SK-N-SH (cell line): ENCODE measurements at regions not wholly inside any gene's neighbourhood (a gene's known extent, or its start where the extent isn't known, plus 50 kb on each side); places are given as distances from the start of the nearest gene placed in this dataset.
A peak's percentile ranks its signal among the peaks of the same experiment; 100 is the strongest.

Source experiments
- CHD2 ChIP-seq: fragments of 150-350 bp; IDR thresholded peaks from 2 replicates; pipeline ENCODE4 v1.6.1; 2018; ENCODE audit warnings: low read length; ENCODE audit not compliant: partially characterized antibody
- ELF1 ChIP-seq: IDR thresholded peaks from 2 replicates; pipeline ENCODE4 v1.4.0; 2012
- EP300 ChIP-seq, 2 experiments: IDR thresholded peaks; 2 replicates each; pipeline versions ENCODE4 v1.4.0 to v1.6.1; 2012; ENCODE audit warnings: borderline replicate concordance in 1 of 2, low read depth in 1 of 2, low read length in 1 of 2
- EZH2phosphoT487 ChIP-seq: fragments of 200-600 bp; sonication (generic); IDR thresholded peaks from 2 replicates; pipeline ENCODE4 v1.6.1; 2017; ENCODE audit warnings: low read depth, mixed run types, mild to moderate bottlenecking, antibody characterized with exemption, moderate library complexity, borderline replicate concordance
- FOXM1 ChIP-seq: IDR thresholded peaks from 2 replicates; pipeline ENCODE4 v1.4.0; 2012; ENCODE audit warnings: low read depth, mild to moderate bottlenecking
- MAX ChIP-seq: IDR thresholded peaks from 2 replicates; pipeline ENCODE4 v1.4.0; 2012; ENCODE audit warnings: low read depth
- MEF2A ChIP-seq: IDR thresholded peaks from 2 replicates; pipeline ENCODE4 v1.4.0; 2012; ENCODE audit warnings: low read depth, borderline replicate concordance
- RCOR1 ChIP-seq: fragments of 150-350 bp; IDR thresholded peaks from 2 replicates; pipeline ENCODE4 v1.6.1; 2017; ENCODE audit warnings: antibody characterized with exemption, low read length
- REST ChIP-seq: IDR thresholded peaks from 2 replicates; pipeline ENCODE4 v1.6.1; 2012; ENCODE audit warnings: mild to moderate bottlenecking, low read depth, low read length, moderate library complexity
- SIN3A ChIP-seq: IDR thresholded peaks from 2 replicates; pipeline ENCODE4 v1.6.1; 2012; ENCODE audit warnings: low read depth, mild to moderate bottlenecking, low read length, moderate library complexity, borderline replicate concordance
- SMC3 ChIP-seq: IDR thresholded peaks from 2 replicates; pipeline ENCODE4 v1.6.1; 2012; ENCODE audit warnings: low read depth, low read length, improper control_type of control experiment
- TAF1 ChIP-seq: IDR thresholded peaks from 2 replicates; pipeline ENCODE4 v1.6.1; 2012; ENCODE audit warnings: low read depth, mild to moderate bottlenecking, low read length, moderate library complexity, borderline replicate concordance
- TCF12 ChIP-seq: IDR thresholded peaks from 2 replicates; pipeline ENCODE4 v1.4.0; 2012
- TEAD4 ChIP-seq: IDR thresholded peaks from 2 replicates; pipeline ENCODE4 v1.4.0; 2012; ENCODE audit warnings: mild to moderate bottlenecking, borderline replicate concordance; ENCODE audit not compliant: insufficient read depth
- YY1 ChIP-seq: IDR thresholded peaks from 2 replicates; pipeline ENCODE4 v1.4.0; 2012; ENCODE audit warnings: low read depth, mild to moderate bottlenecking
- TF ChIP-seq, protein P1 (sequence below): fragments of 150-350 bp; IDR thresholded peaks from 2 replicates; pipeline ENCODE4 v1.6.1; 2016; ENCODE audit warnings: mild to moderate bottlenecking, low read depth, low read length
- TF ChIP-seq, protein P2 (sequence below): IDR thresholded peaks from 2 replicates; pipeline ENCODE4; 2012
- TF ChIP-seq, protein P3 (sequence below): fragments of 200-600 bp; sonication (generic); IDR thresholded peaks from 2 replicates; pipeline ENCODE4 v1.6.1; 2017; ENCODE audit warnings: antibody characterized with exemption, mild to moderate bottlenecking, moderate library complexity

DNA sequence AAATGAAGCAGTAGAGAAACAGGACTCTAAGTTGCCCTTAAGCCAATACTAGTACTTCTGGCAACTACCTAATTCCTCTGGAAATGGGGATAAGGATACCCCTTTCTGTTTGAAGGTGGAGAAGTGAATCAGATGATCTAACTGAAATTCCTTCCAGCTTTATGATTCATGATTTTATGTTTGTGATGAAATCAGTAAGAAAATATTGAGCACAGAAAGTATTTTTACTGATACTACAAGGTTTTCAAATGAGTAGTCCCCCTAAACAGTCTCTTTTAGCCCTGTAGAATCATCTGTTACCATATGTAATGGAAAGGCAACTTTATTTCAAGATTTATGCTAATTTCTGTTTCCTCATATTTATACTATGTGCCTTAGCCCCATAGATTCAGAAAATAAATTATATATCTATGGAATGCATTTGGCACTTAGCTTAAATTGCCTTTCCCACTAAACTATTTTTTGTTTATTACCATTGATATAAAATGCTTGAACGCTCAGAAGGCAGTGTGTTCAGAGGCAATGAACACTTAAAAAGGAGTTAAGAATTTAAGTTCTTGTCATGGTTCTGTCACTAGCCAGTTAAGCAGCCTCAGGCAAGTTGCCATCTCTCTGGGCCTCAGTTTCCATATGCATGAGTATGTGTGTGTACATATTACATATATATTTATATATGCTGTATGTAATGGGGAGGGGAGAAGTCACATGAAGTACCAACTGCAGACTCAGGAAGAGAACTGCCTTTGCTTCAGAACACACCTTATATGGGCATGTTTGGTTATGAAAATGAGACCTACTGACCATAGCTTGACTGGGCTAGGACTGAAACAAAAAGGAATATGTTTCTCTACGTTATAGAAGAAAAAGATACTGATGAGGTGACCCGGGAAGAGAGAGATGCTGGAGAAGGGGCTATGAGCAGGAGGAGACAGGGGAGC, 97.7 kb downstream of the CDC42EP3 start (continued):
- TF ChIP-seq RCOR1 (no peak), SIN3A (no peak), EP300 (IDR thresholded peaks at IDR 0.05; ENCODE audit: borderline replicate concordance in 1 of 2, low read depth in 1 of 2, low read length in 1 of 2) (peak in 1 of 2 experiments; percentile 49; a peak in 1 of 4 replicates), TCF12 (peak; percentile 64), EZH2phosphoT487 (no peak), TAF1 (no peak), TEAD4 (no peak; the same call in 1 of the 2 replicates), YY1 (no peak), CHD2 (no peak), REST (no peak), ELF1 (no peak), FOXM1 (no peak), MEF2A (no peak), MAX (no peak), SMC3 (no peak)
- TF ChIP-seq, protein P1, sequence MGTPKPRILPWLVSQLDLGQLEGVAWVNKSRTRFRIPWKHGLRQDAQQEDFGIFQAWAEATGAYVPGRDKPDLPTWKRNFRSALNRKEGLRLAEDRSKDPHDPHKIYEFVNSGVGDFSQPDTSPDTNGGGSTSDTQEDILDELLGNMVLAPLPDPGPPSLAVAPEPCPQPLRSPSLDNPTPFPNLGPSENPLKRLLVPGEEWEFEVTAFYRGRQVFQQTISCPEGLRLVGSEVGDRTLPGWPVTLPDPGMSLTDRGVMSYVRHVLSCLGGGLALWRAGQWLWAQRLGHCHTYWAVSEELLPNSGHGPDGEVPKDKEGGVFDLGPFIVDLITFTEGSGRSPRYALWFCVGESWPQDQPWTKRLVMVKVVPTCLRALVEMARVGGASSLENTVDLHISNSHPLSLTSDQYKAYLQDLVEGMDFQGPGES: no peak
- TF ChIP-seq, protein P2, sequence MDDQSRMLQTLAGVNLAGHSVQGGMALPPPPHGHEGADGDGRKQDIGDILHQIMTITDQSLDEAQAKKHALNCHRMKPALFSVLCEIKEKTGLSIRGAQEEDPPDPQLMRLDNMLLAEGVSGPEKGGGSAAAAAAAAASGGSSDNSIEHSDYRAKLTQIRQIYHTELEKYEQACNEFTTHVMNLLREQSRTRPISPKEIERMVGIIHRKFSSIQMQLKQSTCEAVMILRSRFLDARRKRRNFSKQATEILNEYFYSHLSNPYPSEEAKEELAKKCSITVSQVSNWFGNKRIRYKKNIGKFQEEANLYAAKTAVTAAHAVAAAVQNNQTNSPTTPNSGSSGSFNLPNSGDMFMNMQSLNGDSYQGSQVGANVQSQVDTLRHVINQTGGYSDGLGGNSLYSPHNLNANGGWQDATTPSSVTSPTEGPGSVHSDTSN: peak; percentile 63
- TF ChIP-seq, protein P3, sequence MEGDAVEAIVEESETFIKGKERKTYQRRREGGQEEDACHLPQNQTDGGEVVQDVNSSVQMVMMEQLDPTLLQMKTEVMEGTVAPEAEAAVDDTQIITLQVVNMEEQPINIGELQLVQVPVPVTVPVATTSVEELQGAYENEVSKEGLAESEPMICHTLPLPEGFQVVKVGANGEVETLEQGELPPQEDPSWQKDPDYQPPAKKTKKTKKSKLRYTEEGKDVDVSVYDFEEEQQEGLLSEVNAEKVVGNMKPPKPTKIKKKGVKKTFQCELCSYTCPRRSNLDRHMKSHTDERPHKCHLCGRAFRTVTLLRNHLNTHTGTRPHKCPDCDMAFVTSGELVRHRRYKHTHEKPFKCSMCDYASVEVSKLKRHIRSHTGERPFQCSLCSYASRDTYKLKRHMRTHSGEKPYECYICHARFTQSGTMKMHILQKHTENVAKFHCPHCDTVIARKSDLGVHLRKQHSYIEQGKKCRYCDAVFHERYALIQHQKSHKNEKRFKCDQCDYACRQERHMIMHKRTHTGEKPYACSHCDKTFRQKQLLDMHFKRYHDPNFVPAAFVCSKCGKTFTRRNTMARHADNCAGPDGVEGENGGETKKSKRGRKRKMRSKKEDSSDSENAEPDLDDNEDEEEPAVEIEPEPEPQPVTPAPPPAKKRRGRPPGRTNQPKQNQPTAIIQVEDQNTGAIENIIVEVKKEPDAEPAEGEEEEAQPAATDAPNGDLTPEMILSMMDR: no peak
- TF ChIP-seq, all 33 proteins: peak for 6
